Renal cortex interstitium (tissue), 11 donors: ENCODE measurements at regions not wholly inside any gene's neighbourhood (a gene's known extent, or its start where the extent isn't known, plus 50 kb on each side); places are given as distances from the start of the nearest gene placed in this dataset.

Experiments used
- DNase-seq, 11 donors: peaks; one replicate each; pipeline ENCODE4 v3.0.0-alpha.2; 2013; ENCODE audit warnings: low read depth in 9 of 11, low spot score in 4 of 11; ENCODE audit errors: extremely low read depth in 1 of 11

DNA sequence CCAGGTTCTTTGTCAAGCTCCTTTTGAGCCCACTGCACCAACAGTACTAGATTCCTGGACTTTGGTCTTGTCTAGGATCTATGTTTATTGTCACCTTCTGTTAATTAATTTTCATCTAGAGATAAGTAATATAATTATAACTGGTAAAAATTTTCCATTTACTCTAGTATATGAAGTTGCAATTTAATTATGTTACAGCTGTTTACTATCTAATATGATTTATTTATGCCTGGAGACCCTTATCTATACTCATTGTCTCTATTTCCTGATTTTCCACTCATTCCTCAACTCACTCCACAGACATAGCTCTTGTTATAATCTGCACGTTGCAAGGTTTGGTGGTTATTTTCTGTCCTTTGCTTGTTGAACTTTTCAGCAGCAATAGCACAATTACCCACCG is 63.2 kb upstream of the PHF14 start:
- DNase-seq, result no peak

DNA sequence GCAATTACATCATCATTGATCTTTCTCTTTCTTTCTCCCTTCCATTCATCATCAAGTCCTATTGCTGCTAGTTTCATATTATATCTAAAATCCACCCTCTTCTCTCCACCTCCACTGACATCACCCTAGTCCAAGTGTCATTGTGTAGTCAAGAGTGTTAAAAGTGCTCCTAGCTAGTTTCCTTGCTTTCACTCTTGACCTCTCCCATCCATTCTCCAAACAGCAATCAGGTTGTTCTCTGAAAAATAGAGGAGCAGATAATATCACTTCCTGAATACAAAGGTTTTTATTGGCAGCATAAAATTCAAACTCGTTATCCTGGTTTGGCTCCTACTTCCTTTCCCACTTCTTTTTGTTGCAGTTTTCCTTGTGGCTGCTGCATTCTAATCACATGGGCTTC is 61.6 kb upstream of the PHF14 start:
- DNase-seq, result no peak

DNA sequence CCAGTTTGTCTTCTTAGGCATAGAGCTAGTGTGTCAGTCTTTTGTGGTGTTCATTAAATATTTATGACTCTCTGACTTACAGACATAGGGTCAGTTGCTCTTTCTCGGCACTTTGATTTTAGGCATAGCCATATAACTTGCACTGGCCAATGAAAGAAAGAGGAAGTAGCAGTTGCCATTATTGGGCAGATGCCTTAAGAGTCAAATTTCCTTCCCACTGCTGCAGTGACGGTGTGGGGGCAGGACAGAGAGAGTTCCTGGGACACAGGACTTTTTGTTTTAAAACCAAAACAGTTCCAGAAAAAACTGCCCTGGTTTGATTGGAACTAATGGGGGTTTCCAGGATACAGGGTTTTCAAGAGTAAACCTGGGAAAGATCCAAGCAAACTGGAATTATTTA is 60.2 kb upstream of the PHF14 start:
- no peak for DNase-seq

DNA sequence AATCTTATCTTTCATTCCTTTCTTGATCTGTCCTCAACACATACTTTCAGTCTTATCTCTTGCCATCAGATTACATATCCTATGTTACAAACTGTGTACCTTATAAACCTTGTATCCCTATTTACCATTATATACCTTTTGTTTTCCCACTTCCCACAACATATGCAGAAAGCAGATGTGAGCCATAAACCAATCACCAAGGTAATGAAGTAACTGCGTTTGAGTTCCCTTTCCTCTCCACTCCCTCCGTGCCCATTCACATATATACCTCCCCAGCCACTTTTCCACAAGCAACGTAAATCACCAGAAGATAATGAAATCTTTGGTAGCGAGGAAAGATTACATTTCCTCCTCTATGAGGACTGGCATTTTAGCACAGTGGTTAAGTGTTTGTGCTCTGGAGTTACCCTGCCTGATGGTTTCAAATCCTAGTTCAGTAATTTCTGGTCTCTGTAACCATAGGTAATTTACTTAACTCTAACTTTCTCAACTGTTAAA is 55.5 kb upstream of the PHF14 start:
- no peak for DNase-seq

DNA sequence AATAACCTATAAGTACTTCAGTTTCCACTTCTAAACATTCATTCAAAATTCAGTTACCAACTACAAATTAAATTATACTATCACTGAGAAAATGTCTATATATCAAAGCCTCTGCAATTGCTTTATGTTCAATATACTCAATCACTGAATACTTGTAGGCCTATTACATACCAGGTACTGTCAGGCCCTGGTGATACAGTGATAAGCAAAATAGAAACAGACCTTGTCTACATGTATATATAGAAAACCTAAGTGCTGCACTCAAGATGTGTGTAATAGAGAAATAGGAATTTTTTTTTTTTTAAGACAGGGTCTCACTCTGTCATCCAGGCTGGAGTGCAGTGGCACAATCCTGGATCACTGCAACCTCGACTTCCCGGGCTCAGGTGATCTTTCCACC is 53.7 kb upstream of the PHF14 start:
- no peak for DNase-seq
